Neural progenitor cell (in vitro differentiated cells): ENCODE measurements at regions not wholly inside any gene's neighbourhood (a gene's known extent, or its start where the extent isn't known, plus 50 kb on each side); places are given as distances from the start of the nearest gene placed in this dataset.

Source experiments
- EZH2 ChIP-seq: fragments of 200-600 bp; sonication (generic); IDR thresholded peaks from 2 replicates; pipeline ENCODE4 v1.6.1; 2017; ENCODE audit warnings: antibody characterized with exemption, mild to moderate bottlenecking, moderate library complexity
- EZH2phosphoT487 ChIP-seq: fragments of 200-600 bp; sonication (generic); IDR thresholded peaks from 2 replicates; pipeline ENCODE4 v1.6.1; 2017; ENCODE audit warnings: antibody characterized with exemption
- TF ChIP-seq, protein P1 (sequence below): fragments of 200-600 bp; sonication (generic); IDR thresholded peaks from 2 replicates; pipeline ENCODE4 v1.5.1; 2017; ENCODE audit warnings: antibody characterized with exemption, mild to moderate bottlenecking

DNA sequence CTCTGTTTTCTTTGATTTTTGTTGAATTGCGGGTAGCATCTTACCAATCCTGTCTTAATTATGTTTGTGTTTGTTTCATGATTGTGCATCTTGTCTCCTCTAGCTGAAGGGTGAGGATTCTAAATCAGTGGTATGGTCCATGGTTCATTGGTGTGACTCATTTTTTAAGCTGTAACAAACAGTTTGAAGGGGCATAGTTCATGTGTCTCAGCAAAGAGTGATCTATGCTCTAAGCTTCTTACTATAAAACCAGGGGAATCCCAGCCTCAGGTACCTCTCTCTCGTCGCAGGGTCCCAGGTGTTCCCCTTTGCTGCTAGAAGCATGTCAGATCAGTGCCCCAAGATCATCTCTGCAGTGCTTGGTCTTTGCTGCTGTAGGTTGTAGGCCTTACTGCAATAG, 100.1 kb downstream of the OTUD1 start:
- TF ChIP-seq, protein P1, sequence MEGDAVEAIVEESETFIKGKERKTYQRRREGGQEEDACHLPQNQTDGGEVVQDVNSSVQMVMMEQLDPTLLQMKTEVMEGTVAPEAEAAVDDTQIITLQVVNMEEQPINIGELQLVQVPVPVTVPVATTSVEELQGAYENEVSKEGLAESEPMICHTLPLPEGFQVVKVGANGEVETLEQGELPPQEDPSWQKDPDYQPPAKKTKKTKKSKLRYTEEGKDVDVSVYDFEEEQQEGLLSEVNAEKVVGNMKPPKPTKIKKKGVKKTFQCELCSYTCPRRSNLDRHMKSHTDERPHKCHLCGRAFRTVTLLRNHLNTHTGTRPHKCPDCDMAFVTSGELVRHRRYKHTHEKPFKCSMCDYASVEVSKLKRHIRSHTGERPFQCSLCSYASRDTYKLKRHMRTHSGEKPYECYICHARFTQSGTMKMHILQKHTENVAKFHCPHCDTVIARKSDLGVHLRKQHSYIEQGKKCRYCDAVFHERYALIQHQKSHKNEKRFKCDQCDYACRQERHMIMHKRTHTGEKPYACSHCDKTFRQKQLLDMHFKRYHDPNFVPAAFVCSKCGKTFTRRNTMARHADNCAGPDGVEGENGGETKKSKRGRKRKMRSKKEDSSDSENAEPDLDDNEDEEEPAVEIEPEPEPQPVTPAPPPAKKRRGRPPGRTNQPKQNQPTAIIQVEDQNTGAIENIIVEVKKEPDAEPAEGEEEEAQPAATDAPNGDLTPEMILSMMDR, result no peak
- TF ChIP-seq EZH2 (no peak), EZH2phosphoT487 (no peak)
